ENCODE measurements at regions not wholly inside any gene's neighbourhood (a gene's known extent, or its start where the extent isn't known, plus 50 kb on each side); places are given as distances from the start of the nearest gene placed in this dataset.

DNA sequence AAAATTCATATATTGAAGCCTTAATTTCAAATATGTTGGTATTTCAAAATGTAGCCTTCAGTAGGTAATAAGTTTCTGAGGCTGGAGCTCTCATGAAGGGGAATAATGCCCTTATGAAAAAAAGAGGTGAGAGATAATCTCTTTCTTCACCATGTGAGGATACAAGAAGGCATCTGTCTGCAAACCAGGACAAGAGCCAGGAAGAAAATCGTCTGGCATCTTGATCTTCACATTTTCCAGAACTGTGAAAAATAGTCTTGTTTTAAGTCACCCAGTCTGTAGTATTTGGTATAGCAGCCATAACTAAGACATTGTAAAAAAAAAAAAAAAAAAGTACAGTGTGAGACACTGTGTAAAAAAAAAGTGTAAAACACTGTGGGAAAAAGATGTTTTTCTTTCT is 768.9 kb downstream of the TAF11L14 start:
- TF ChIP-seq CHD1 (IDR thresholded peaks at IDR 0.05; ENCODE audit: low read depth, low read length) = no peak
- TF ChIP-seq, protein P1, sequence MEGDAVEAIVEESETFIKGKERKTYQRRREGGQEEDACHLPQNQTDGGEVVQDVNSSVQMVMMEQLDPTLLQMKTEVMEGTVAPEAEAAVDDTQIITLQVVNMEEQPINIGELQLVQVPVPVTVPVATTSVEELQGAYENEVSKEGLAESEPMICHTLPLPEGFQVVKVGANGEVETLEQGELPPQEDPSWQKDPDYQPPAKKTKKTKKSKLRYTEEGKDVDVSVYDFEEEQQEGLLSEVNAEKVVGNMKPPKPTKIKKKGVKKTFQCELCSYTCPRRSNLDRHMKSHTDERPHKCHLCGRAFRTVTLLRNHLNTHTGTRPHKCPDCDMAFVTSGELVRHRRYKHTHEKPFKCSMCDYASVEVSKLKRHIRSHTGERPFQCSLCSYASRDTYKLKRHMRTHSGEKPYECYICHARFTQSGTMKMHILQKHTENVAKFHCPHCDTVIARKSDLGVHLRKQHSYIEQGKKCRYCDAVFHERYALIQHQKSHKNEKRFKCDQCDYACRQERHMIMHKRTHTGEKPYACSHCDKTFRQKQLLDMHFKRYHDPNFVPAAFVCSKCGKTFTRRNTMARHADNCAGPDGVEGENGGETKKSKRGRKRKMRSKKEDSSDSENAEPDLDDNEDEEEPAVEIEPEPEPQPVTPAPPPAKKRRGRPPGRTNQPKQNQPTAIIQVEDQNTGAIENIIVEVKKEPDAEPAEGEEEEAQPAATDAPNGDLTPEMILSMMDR (conservative IDR thresholded peaks at IDR 0.05; ENCODE audit: low read depth, low read length) = no peak
- TF ChIP-seq, protein P2, sequence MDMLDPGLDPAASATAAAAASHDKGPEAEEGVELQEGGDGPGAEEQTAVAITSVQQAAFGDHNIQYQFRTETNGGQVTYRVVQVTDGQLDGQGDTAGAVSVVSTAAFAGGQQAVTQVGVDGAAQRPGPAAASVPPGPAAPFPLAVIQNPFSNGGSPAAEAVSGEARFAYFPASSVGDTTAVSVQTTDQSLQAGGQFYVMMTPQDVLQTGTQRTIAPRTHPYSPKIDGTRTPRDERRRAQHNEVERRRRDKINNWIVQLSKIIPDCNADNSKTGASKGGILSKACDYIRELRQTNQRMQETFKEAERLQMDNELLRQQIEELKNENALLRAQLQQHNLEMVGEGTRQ (IDR thresholded peaks at IDR 0.05; ENCODE audit: low read depth, low read length) = no peak
- TF ChIP-seq MAZ (IDR thresholded peaks at IDR 0.05; ENCODE audit: borderline replicate concordance, low read depth, low read length) = no peak

All from IMR-90 (cell line).